GM12878 (cell line): ENCODE measurements at regions not wholly inside any gene's neighbourhood (a gene's known extent, or its start where the extent isn't known, plus 50 kb on each side); places are given as distances from the start of the nearest gene placed in this dataset.

Experiments
- ATAC-seq: fragments of 200-7000 bp; cut with Tn5 transposase; 3 replicates; pipeline ENCODE4 v1.9.1; 2020; ENCODE audit warnings: mild to moderate bottlenecking, moderate library complexity
- BruUV-seq: library from RNA; stranded (reverse); fragments of 400-500 nt; replicated peaks from 2 replicates; lab custom pipeline; 2021; lab: Mats Ljungman, UMichigan
- CTCF ChIA-PET: fragments of 300-600 bp; sonication (Branson Sonifier 250); formaldehyde crosslinking; extraction: SDS; loops from one replicate; lab custom pipeline; 2021; ENCODE audit warnings: inconsistent platforms; lab: Yijun Ruan, JAX
- POLR2A ChIA-PET: fragments of 350-600 bp; formaldehyde crosslinking; extraction: SDS; loops from one replicate; lab custom pipeline; 2021; ENCODE audit warnings: inconsistent platforms; lab: Charles Lee
- RAD21 ChIA-PET: fragments of 300-600 bp; sonication (Branson Sonifier 250); formaldehyde crosslinking; loops from one replicate; lab custom pipeline; 2023; ENCODE audit warnings: antibody characterized with exemption; ENCODE audit not compliant: unreplicated experiment; lab: Charles Lee
- SMC1A ChIA-PET: fragments of 300-600 bp; sonication (Branson Sonifier 250); formaldehyde crosslinking; loops from one replicate; lab custom pipeline; 2023; ENCODE audit not compliant: unreplicated experiment, uncharacterized antibody; lab: Charles Lee
- DNase-seq: peaks from one replicate; pipeline ENCODE4 v3.0.0-alpha.2; 2011; ENCODE audit warnings: low read depth, low spot score
- FAIRE-seq: peaks from 3 replicates; lab custom pipeline; 2011; peaks lifted over from hg19 to GRCh38; lab: Jason Lieb, UNC
- H2AFZ ChIP-seq: 2 replicates; pipeline ENCODE4 v1.6.0; 2011; ENCODE audit warnings: low read depth, low read length, control low read depth; ENCODE audit not compliant: control insufficient read depth
- H3K27ac ChIP-seq: 2 replicates; pipeline ENCODE4 v1.5.1; 2011; ENCODE audit warnings: control low read depth; ENCODE audit not compliant: control insufficient read depth, insufficient read depth
- H3K27me3 ChIP-seq, 2 experiments: replicated peaks in 1 of 2; 2 replicates each; pipeline versions ENCODE4 v1.6.0 to v1.6.1; 2011; ENCODE audit warnings: low read length in 1 of 2; ENCODE audit not compliant: control insufficient read depth in 2 of 2, insufficient read depth in 2 of 2
- H3K36me3 ChIP-seq, 2 experiments: 2 replicates each; pipeline ENCODE4 v1.5.1; 2011; ENCODE audit warnings: low read length in 1 of 2; ENCODE audit not compliant: control insufficient read depth in 2 of 2, insufficient read depth in 2 of 2
- H3K4me1 ChIP-seq: 2 replicates; pipeline ENCODE4 v1.6.1; 2011; ENCODE audit warnings: mild to moderate bottlenecking, low read length, moderate library complexity, mixed read lengths; ENCODE audit not compliant: control insufficient read depth, insufficient read depth
- H3K4me2 ChIP-seq: 2 replicates; pipeline ENCODE4 v1.6.0; 2011; ENCODE audit warnings: control low read depth; ENCODE audit not compliant: control insufficient read depth, insufficient read depth
- H3K4me3 ChIP-seq: fragments of 200-600 bp; sonication (generic); 2 replicates; pipeline ENCODE4 v1.5.1; 2016
- H3K79me2 ChIP-seq: 2 replicates; pipeline ENCODE4 v1.6.0; 2011; ENCODE audit warnings: low read length; ENCODE audit not compliant: control insufficient read depth, insufficient read depth
- H3K9ac ChIP-seq: 2 replicates; pipeline ENCODE4 v1.8.0; 2011; ENCODE audit warnings: low read length, control low read depth, mixed read lengths; ENCODE audit not compliant: control insufficient read depth, insufficient read depth
- H3K9me3 ChIP-seq: replicated peaks from 3 replicates; pipeline ENCODE4 v1.5.1; 2011; ENCODE audit warnings: mild to moderate bottlenecking, low read length; ENCODE audit not compliant: control insufficient read depth, insufficient read depth
- H4K20me1 ChIP-seq: 2 replicates; pipeline ENCODE4 v1.6.0; 2011; ENCODE audit not compliant: control insufficient read depth, insufficient read depth
- BCL11A ChIP-seq: IDR thresholded peaks from 2 replicates; pipeline ENCODE4 v1.6.1; 2011; ENCODE audit warnings: low read depth, low read length
- BCL3 ChIP-seq: IDR thresholded peaks from 2 replicates; pipeline ENCODE4 v1.6.1; 2011; ENCODE audit warnings: borderline replicate concordance, low read depth, mild to moderate bottlenecking, moderate library complexity, low read length; ENCODE audit not compliant: insufficient read depth, poor library complexity, severe bottlenecking
- BMI1 ChIP-seq: fragments of 450-650 bp; IDR thresholded peaks from 2 replicates; pipeline ENCODE4 v1.6.1; 2016; ENCODE audit warnings: mild to moderate bottlenecking, moderate library complexity, borderline replicate concordance
- CHD2 ChIP-seq: IDR thresholded peaks from 2 replicates; pipeline ENCODE4 v1.6.1; 2011; ENCODE audit warnings: low read depth, low read length, improper control_type of control experiment, borderline replicate concordance
- CREB1 ChIP-seq: IDR thresholded peaks from 2 replicates; pipeline ENCODE4 v1.6.1; 2012; ENCODE audit warnings: low read depth, mild to moderate bottlenecking, inconsistent platforms
- EED ChIP-seq: sonication (generic); IDR thresholded peaks from 2 replicates; pipeline ENCODE4 v1.6.1; 2016; ENCODE audit warnings: antibody characterized with exemption, low read depth
- ELK1 ChIP-seq: IDR thresholded peaks from 2 replicates; pipeline ENCODE4 v1.6.1; 2012; ENCODE audit warnings: low read depth, low read length, improper control_type of control experiment
- ESRRA ChIP-seq: IDR thresholded peaks from 2 replicates; pipeline ENCODE4 v1.6.1; 2012; ENCODE audit warnings: mild to moderate bottlenecking, low read length, improper control_type of control experiment
- HDGF ChIP-seq: fragments of 450-650 bp; IDR thresholded peaks from 2 replicates; pipeline ENCODE4 v1.6.1; 2016; ENCODE audit warnings: antibody characterized with exemption
- JUNB ChIP-seq: IDR thresholded peaks from 2 replicates; pipeline ENCODE4 v1.6.1; 2016; ENCODE audit warnings: antibody characterized with exemption, mild to moderate bottlenecking
- JUND ChIP-seq: IDR thresholded peaks from 2 replicates; pipeline ENCODE4 v1.6.1; 2012; ENCODE audit warnings: low read depth, mild to moderate bottlenecking, low read length, improper control_type of control experiment, moderate library complexity
- MTA2 ChIP-seq: fragments of 450-650 bp; IDR thresholded peaks from 2 replicates; pipeline ENCODE4 v1.6.1; 2016; ENCODE audit warnings: low read depth, mild to moderate bottlenecking, moderate library complexity
- POLR2A ChIP-seq: IDR thresholded peaks from 2 replicates; pipeline ENCODE4 v1.6.1; 2011; ENCODE audit warnings: low read depth, mild to moderate bottlenecking, low read length
- SKIL ChIP-seq: fragments of 450-650 bp; IDR thresholded peaks from 2 replicates; pipeline ENCODE4 v1.6.1; 2017; ENCODE audit warnings: mild to moderate bottlenecking, low read depth, inconsistent platforms; ENCODE audit not compliant: poor library complexity, severe bottlenecking
- SMC3 ChIP-seq: IDR thresholded peaks from 2 replicates; pipeline ENCODE4 v1.6.1; 2011; ENCODE audit warnings: low read length, improper control_type of control experiment, borderline replicate concordance
- SUZ12 ChIP-seq: fragments of 200-600 bp; sonication (generic); IDR thresholded peaks from one replicate; pipeline ENCODE4 v1.6.1; 2018; ENCODE audit warnings: antibody characterized with exemption, mild to moderate bottlenecking; ENCODE audit not compliant: unreplicated experiment
- ZBTB4 ChIP-seq: fragments of 450-650 bp; formaldehyde crosslinking; IDR thresholded peaks from 2 replicates; pipeline ENCODE4 v1.4.0; 2022; ENCODE audit warnings: mild to moderate bottlenecking, moderate library complexity
- ZNF207 ChIP-seq: fragments of 450-650 bp; IDR thresholded peaks from 2 replicates; pipeline ENCODE4 v1.6.1; 2014; ENCODE audit warnings: antibody characterized with exemption, mild to moderate bottlenecking, borderline replicate concordance
- WGBS: methylation state at CpG from one replicate; pipeline ENCODE4 v1.1.6; 2016; ENCODE audit warnings: low lambda C conversion rate; ENCODE audit not compliant: insufficient replicate concordance, insufficient coverage; ENCODE audit errors: missing lambda C conversion rate; 5-methylcytosine and 5-hydroxymethylcytosine counted together
- in situ Hi-C: fragments of 300-500 bp; cut with MboI; formaldehyde crosslinking; loops from 9 replicates; pipeline ENCODE4 v1.14.3; 2018; ENCODE audit warnings: mixed read lengths
- intact Hi-C: fragments of 100-400 bp; cut with micrococcal nuclease; formaldehyde crosslinking; loops from one replicate; pipeline ENCODE4 v1.14.2; 2022; ENCODE audit not compliant: unreplicated experiment

- Histone ChIP-seq H3K9ac (no peak overlapping the region), H3K36me3 (no peaks in the 10 kb centered on the region), H3K4me2 (no peak overlapping the region), H3K4me3 (no peak overlapping the region), H2AFZ (no peak overlapping the region), H3K27me3 (no peaks in the 10 kb centered on the region), H3K79me2 (no peaks in the 10 kb centered on the region), H3K27ac (no peak overlapping the region), H3K9me3 (no peaks in the 10 kb centered on the region), H4K20me1 (no peaks in the 10 kb centered on the region), H3K4me1 (no peaks in the 10 kb centered on the region)
- in situ Hi-C loops (no loop called here), intact Hi-C loops (no loop called here)
- WGBS: 45% methylated on average over 5 of the region's 5 CpGs
- DNase-seq: no peak
- no peak for ATAC-seq
- ChIA-PET POLR2A (no interaction called here), SMC1A (interaction anchor here (1.3 to 1.7 kb wide), 3 partner anchors 19 to 46 kb away, joined by 3 to 6 read pairs (median 4); no protein-coding TSS in a partner anchor), RAD21 (no interaction called here), CTCF (no interaction called here)
- BruUV-seq: no TSS peak
- FAIRE-seq: no peak
- TF ChIP-seq JUNB (no peak), BCL11A (no peak), POLR2A (no peak), MTA2 (no peak), CREB1 (no peak), BMI1 (no peak), ZNF207 (no peak), BCL3 (no peak), ZBTB4 (no peak), ELK1 (no peak), EED (no peak), JUND (no peak), SUZ12 (no peak), HDGF (no peak), SKIL (no peak), SMC3 (no peak), CHD2 (no peak), ESRRA (no peak)
These were observed 97.4 kb downstream of the IYD start for GRCh38 chr6:150466196-150466595.
